SK-N-SH treated with all-trans-retinoic acid at 6 μM for 48 hours (cell line): ENCODE measurements at regions not wholly inside any gene's neighbourhood (a gene's known extent, or its start where the extent isn't known, plus 50 kb on each side); places are given as distances from the start of the nearest gene placed in this dataset.

Experiments
- ATAC-seq: fragments of 200-7000 bp; cut with Tn5 transposase; 3 replicates; pipeline ENCODE4 v1.9.1; 2020; ENCODE audit warnings: mild to moderate bottlenecking, moderate library complexity
- ARNTL ChIP-seq: fragments of 450-650 bp; formaldehyde crosslinking; IDR thresholded peaks from 2 replicates; pipeline ENCODE4 v1.5.0; 2020; ENCODE audit warnings: low read depth, mild to moderate bottlenecking, moderate library complexity, borderline replicate concordance
- BACH2 ChIP-seq: fragments of 250-450 bp; sonication (Bioruptor Pico); IDR thresholded peaks from 2 replicates; pipeline ENCODE4 v1.9.0; 2021; ENCODE audit warnings: mild to moderate bottlenecking, borderline replicate concordance
- CSDC2 ChIP-seq: fragments of 250-450 bp; sonication (Bioruptor Pico); IDR thresholded peaks from 2 replicates; pipeline ENCODE4 v1.5.0; 2020; ENCODE audit warnings: mild to moderate bottlenecking, moderate library complexity
- GLIS3 ChIP-seq: fragments of 250-450 bp; sonication (Bioruptor Pico); IDR thresholded peaks from 2 replicates; pipeline ENCODE4 v1.5.0; 2020; ENCODE audit warnings: mild to moderate bottlenecking, moderate library complexity
- ISL1 ChIP-seq: fragments of 250-450 bp; sonication (Bioruptor Pico); IDR thresholded peaks from 2 replicates; pipeline ENCODE4 v2.1.2; 2022; ENCODE audit warnings: mild to moderate bottlenecking, moderate library complexity
- OSR1 ChIP-seq: fragments of 250-450 bp; sonication (Bioruptor Pico); IDR thresholded peaks from 2 replicates; pipeline ENCODE4 v1.8.0; 2022; ENCODE audit warnings: moderate library complexity, mild to moderate bottlenecking, inconsistent platforms
- RARB ChIP-seq: fragments of 250-450 bp; sonication (Bioruptor Pico); IDR thresholded peaks from 2 replicates; pipeline ENCODE4 v1.8.0; 2021; ENCODE audit warnings: mild to moderate bottlenecking, moderate library complexity
- SNAI2 ChIP-seq: fragments of 250-450 bp; sonication (Bioruptor Pico); IDR thresholded peaks from 2 replicates; pipeline ENCODE4 v1.5.0; 2020; ENCODE audit warnings: mild to moderate bottlenecking, moderate library complexity
- TCF4 ChIP-seq: fragments of 250-450 bp; sonication (Bioruptor Pico); IDR thresholded peaks from 2 replicates; pipeline ENCODE4 v1.8.0; 2021; ENCODE audit warnings: mild to moderate bottlenecking, moderate library complexity, borderline replicate concordance
- TOX ChIP-seq: fragments of 250-450 bp; sonication (Bioruptor Pico); IDR thresholded peaks from 2 replicates; pipeline ENCODE4 v1.8.0; 2021; ENCODE audit warnings: mild to moderate bottlenecking, moderate library complexity, borderline replicate concordance
- ZC3H10 ChIP-seq: fragments of 250-450 bp; sonication (Bioruptor Pico); IDR thresholded peaks from 2 replicates; pipeline ENCODE4 v1.5.1; 2021; ENCODE audit warnings: mild to moderate bottlenecking, moderate library complexity
- ZFP3 ChIP-seq: fragments of 250-450 bp; sonication (Bioruptor Pico); IDR thresholded peaks from 2 replicates; pipeline ENCODE4 v1.5.0; 2020; ENCODE audit warnings: mild to moderate bottlenecking, moderate library complexity
- ZFP30 ChIP-seq: fragments of 450-650 bp; formaldehyde crosslinking; IDR thresholded peaks from 2 replicates; pipeline ENCODE4 v1.5.0; 2022; ENCODE audit warnings: mild to moderate bottlenecking, moderate library complexity
- ZNF565 ChIP-seq: fragments of 450-650 bp; formaldehyde crosslinking; conservative IDR thresholded peaks from 2 replicates; pipeline ENCODE4 v1.5.0; 2020; ENCODE audit warnings: low read depth, mild to moderate bottlenecking, moderate library complexity
- TF ChIP-seq, protein P1 (sequence below): fragments of 250-450 bp; sonication (Bioruptor Pico); IDR thresholded peaks from 2 replicates; pipeline ENCODE4 v1.5.1; 2021; ENCODE audit warnings: mild to moderate bottlenecking, moderate library complexity
- TF ChIP-seq, protein P2 (sequence below): fragments of 250-450 bp; sonication (Bioruptor Pico); IDR thresholded peaks from 2 replicates; pipeline ENCODE4 v1.5.1; 2020; ENCODE audit warnings: low read depth, mild to moderate bottlenecking, moderate library complexity
- TF ChIP-seq, protein P3 (sequence below): fragments of 250-450 bp; sonication (Bioruptor Pico); IDR thresholded peaks from 2 replicates; pipeline ENCODE4 v1.5.0; 2020; ENCODE audit warnings: mild to moderate bottlenecking, moderate library complexity
- TF ChIP-seq, protein P4 (sequence below): fragments of 250-450 bp; sonication (Bioruptor Pico); IDR thresholded peaks from 2 replicates; pipeline ENCODE4 v1.8.0; 2020; ENCODE audit warnings: mild to moderate bottlenecking, moderate library complexity, borderline replicate concordance

DNA sequence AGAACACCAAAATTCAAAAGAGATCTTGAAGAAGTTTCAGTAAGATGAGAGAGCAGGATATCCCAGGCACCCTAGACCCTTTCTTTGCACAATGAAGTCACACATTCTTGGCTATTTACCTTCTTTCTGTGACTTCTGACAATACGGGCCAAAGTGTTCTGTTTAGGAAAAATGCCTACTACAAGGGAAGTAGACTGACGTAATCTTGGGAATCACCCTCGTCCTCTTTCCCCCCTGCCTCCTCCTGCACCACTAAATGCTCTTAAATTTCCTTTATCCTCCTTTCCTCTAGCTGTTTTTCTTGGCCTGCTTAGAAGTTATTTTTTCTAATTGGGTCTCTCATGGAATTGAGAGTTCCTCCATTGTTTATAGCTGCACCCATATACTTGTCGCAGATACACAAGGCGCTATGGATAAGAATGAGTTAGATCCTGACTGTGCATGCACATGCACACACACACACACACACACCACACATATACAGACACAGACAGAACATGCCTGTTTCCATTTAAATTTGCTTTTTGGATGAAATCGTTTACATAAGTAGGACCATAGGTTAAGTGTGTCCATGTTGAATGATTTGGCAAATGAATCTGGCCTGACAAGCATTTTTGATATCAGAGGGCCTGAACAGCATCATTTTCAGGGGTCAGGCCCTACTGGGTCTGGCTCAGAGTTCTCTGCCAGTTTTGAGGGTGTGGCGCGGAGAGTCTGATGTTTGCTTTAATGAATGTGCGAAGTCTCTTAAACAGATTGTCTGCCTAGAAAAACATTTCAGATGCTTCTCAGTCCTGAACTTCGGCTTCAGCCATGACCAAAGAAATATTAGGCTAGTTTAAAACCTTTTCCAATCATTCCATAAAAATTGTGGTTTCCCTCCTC is 131.9 kb upstream of the NT5C1B start:
- no peak for ATAC-seq
- no peak for TF ChIP-seq TOX
- no peak; the same call in 1 of the 2 replicates for TF ChIP-seq ISL1 (CRISPR knock-in tag)
- TF ChIP-seq BACH2 (CRISPR knock-in tag), result no peak
- no peak for TF ChIP-seq ARNTL (CRISPR knock-in tag)
- TF ChIP-seq TCF4 (CRISPR knock-in tag), result no peak
- TF ChIP-seq ZC3H10, result no peak
- TF ChIP-seq OSR1 (CRISPR knock-in tag), result no peak
- TF ChIP-seq, protein P1, sequence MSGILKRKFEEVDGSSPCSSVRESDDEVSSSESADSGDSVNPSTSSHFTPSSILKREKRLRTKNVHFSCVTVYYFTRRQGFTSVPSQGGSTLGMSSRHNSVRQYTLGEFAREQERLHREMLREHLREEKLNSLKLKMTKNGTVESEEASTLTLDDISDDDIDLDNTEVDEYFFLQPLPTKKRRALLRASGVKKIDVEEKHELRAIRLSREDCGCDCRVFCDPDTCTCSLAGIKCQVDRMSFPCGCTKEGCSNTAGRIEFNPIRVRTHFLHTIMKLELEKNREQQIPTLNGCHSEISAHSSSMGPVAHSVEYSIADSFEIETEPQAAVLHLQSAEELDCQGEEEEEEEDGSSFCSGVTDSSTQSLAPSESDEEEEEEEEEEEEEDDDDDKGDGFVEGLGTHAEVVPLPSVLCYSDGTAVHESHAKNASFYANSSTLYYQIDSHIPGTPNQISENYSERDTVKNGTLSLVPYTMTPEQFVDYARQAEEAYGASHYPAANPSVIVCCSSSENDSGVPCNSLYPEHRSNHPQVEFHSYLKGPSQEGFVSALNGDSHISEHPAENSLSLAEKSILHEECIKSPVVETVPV (CRISPR knock-in tag), result no peak
- TF ChIP-seq CSDC2 (CRISPR knock-in tag), result no peak
- TF ChIP-seq, protein P2, sequence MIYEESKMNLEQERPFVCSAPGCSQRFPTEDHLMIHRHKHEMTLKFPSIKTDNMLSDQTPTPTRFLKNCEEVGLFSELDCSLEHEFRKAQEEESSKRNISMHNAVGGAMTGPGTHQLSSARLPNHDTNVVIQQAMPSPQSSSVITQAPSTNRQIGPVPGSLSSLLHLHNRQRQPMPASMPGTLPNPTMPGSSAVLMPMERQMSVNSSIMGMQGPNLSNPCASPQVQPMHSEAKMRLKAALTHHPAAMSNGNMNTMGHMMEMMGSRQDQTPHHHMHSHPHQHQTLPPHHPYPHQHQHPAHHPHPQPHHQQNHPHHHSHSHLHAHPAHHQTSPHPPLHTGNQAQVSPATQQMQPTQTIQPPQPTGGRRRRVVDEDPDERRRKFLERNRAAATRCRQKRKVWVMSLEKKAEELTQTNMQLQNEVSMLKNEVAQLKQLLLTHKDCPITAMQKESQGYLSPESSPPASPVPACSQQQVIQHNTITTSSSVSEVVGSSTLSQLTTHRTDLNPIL, result no peak
- no peak for TF ChIP-seq ZFP30 (CRISPR knock-in tag)
- no peak for TF ChIP-seq ZNF565 (CRISPR knock-in tag)
- TF ChIP-seq GLIS3, result no peak
- TF ChIP-seq, protein P3, sequence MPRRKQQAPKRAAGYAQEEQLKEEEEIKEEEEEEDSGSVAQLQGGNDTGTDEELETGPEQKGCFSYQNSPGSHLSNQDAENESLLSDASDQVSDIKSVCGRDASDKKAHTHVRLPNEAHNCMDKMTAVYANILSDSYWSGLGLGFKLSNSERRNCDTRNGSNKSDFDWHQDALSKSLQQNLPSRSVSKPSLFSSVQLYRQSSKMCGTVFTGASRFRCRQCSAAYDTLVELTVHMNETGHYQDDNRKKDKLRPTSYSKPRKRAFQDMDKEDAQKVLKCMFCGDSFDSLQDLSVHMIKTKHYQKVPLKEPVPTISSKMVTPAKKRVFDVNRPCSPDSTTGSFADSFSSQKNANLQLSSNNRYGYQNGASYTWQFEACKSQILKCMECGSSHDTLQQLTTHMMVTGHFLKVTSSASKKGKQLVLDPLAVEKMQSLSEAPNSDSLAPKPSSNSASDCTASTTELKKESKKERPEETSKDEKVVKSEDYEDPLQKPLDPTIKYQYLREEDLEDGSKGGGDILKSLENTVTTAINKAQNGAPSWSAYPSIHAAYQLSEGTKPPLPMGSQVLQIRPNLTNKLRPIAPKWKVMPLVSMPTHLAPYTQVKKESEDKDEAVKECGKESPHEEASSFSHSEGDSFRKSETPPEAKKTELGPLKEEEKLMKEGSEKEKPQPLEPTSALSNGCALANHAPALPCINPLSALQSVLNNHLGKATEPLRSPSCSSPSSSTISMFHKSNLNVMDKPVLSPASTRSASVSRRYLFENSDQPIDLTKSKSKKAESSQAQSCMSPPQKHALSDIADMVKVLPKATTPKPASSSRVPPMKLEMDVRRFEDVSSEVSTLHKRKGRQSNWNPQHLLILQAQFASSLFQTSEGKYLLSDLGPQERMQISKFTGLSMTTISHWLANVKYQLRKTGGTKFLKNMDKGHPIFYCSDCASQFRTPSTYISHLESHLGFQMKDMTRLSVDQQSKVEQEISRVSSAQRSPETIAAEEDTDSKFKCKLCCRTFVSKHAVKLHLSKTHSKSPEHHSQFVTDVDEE (CRISPR knock-in tag), result no peak
- TF ChIP-seq ZFP3, result no peak; the same call in 1 of the 2 replicates

DNA sequence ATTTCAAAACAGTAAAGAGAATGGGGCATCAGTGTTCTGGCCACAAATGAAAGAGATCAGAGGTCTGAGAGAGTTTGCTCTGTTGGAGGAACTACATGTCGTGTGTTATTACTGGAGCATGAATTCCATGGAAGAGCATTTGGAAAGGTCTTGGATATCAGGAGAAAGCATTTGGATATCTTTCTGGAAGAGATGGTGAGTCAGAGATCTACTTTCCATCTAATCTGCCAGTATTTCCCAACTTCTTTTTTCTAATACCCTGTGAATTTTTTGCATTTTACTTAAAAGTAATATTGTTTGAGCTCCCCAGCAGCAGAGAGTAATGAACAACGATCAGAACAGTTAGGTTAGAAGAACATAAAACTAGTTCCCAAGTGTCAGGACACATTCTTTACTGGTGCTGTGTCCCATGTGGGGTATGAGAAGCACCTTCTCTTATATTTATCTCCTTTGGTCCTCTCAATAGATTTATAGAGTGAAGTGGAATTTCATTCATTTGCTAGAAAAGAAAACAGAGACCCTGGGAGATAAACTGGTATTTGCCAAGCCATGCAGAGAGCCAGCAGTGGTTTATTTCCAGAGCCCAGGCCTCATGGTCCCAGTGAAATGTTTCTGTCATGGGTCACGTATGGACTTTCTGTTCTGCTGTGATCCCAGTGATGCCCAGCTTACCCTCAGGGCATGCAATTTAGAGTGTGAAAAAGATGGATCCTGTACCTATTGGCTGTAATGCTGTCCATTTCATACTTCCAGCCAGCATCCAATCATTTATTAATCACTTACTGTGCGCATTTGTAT is 130.8 kb upstream of the NT5C1B start:
- TF ChIP-seq, protein P2, result 0 out of 2 replicates have a peak, but pooled peaks have one; percentile 15
- no peak for TF ChIP-seq RARB (CRISPR knock-in tag)
- no peak for TF ChIP-seq ZFP30 (CRISPR knock-in tag)
- 0 out of 2 replicates have a peak, but pooled peaks have one; percentile 9 for TF ChIP-seq SNAI2 (CRISPR knock-in tag)
- TF ChIP-seq, protein P1 (CRISPR knock-in tag), result no peak
- peak; percentile 78 for TF ChIP-seq ISL1 (CRISPR knock-in tag)
- TF ChIP-seq, protein P3 (CRISPR knock-in tag), result no peak
- TF ChIP-seq BACH2 (CRISPR knock-in tag), result no peak
- TF ChIP-seq, protein P4, sequence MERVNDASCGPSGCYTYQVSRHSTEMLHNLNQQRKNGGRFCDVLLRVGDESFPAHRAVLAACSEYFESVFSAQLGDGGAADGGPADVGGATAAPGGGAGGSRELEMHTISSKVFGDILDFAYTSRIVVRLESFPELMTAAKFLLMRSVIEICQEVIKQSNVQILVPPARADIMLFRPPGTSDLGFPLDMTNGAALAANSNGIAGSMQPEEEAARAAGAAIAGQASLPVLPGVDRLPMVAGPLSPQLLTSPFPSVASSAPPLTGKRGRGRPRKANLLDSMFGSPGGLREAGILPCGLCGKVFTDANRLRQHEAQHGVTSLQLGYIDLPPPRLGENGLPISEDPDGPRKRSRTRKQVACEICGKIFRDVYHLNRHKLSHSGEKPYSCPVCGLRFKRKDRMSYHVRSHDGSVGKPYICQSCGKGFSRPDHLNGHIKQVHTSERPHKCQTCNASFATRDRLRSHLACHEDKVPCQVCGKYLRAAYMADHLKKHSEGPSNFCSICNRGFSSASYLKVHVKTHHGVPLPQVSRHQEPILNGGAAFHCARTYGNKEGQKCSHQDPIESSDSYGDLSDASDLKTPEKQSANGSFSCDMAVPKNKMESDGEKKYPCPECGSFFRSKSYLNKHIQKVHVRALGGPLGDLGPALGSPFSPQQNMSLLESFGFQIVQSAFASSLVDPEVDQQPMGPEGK (CRISPR knock-in tag), result no peak

More for the DNA sequence above, 130.8 kb upstream of the NT5C1B start:
- peak; percentile 65 for ATAC-seq
